IPS-15b (cell line): ENCODE measurements at regions not wholly inside any gene's neighbourhood (a gene's known extent, or its start where the extent isn't known, plus 50 kb on each side); places are given as distances from the start of the nearest gene placed in this dataset.
"Not testable (repeated sequence)": the region's sequence is repeated elsewhere in the genome, so short reads cannot be mapped to it uniquely, and the experiment has no call there.

ENCODE experiments used
- H3K27me3 ChIP-seq: one replicate; pipeline ENCODE4 v1.6.1; 2013; ENCODE audit warnings: low read length; ENCODE audit not compliant: control insufficient read depth, insufficient read depth
- H3K36me3 ChIP-seq: one replicate; pipeline ENCODE4 v1.6.1; 2013; ENCODE audit warnings: low read length; ENCODE audit not compliant: control insufficient read depth, insufficient read depth
- H3K4me1 ChIP-seq: one replicate; pipeline ENCODE4 v1.6.1; 2013; ENCODE audit warnings: mild to moderate bottlenecking, low read length; ENCODE audit not compliant: control insufficient read depth, insufficient read depth
- H3K4me3 ChIP-seq: one replicate; pipeline ENCODE4 v1.5.1; 2013; ENCODE audit warnings: low read depth, low read length
- H3K9ac ChIP-seq: one replicate; pipeline ENCODE4 v1.6.1; 2013; ENCODE audit warnings: low read depth, mild to moderate bottlenecking, low read length
- H3K9me3 ChIP-seq: one replicate; pipeline ENCODE4 v1.6.1; 2013; ENCODE audit warnings: mild to moderate bottlenecking, low read length; ENCODE audit not compliant: control insufficient read depth, insufficient read depth

GRCh38 chr13:58463841-58464240 lies 832.3 kb downstream of the PCDH17 start:
- H3K4me3 ChIP-seq, result no peak overlapping the region
- no peaks in the 10 kb centered on the region for H3K4me1 ChIP-seq
- no peaks in the 10 kb centered on the region for H3K9me3 ChIP-seq
- H3K9ac ChIP-seq, result no peak overlapping the region
- no peaks in the 10 kb centered on the region for H3K27me3 ChIP-seq
- no peaks in the 10 kb centered on the region for H3K36me3 ChIP-seq

- Histone ChIP-seq H3K4me1 (no peaks in the 10 kb centered on the region), H3K36me3 (no peaks in the 10 kb centered on the region), H3K4me3 (no peak overlapping the region), H3K9ac (no peak overlapping the region), H3K27me3 (no peaks in the 10 kb centered on the region), H3K9me3 (no peaks in the 10 kb centered on the region)
These were observed 835.6 kb downstream of the PCDH17 start for GRCh38 chr13:58467176-58467575.

GRCh38 chr13:58472483-58472882 lies 840.9 kb downstream of the PCDH17 start:
- no peaks in the 10 kb centered on the region for H3K27me3 ChIP-seq
- no peaks in the 10 kb centered on the region for H3K9me3 ChIP-seq
- H3K4me3 ChIP-seq, result no peak overlapping the region
- no peaks in the 10 kb centered on the region for H3K4me1 ChIP-seq
- no peaks in the 10 kb centered on the region for H3K36me3 ChIP-seq
- H3K9ac ChIP-seq, result no peak overlapping the region

GRCh38 chr13:58474581-58474980 lies 843.0 kb downstream of the PCDH17 start:
- H3K9ac ChIP-seq, result no peak overlapping the region
- H3K4me1 ChIP-seq, result no peaks in the 10 kb centered on the region
- no peaks in the 10 kb centered on the region for H3K9me3 ChIP-seq
- H3K4me3 ChIP-seq, result no peak overlapping the region
- H3K36me3 ChIP-seq, result no peaks in the 10 kb centered on the region
- H3K27me3 ChIP-seq, result no peaks in the 10 kb centered on the region

- H3K9me3 ChIP-seq, result no peaks in the 10 kb centered on the region
- H3K27me3 ChIP-seq, result no peaks in the 10 kb centered on the region
- H3K4me1 ChIP-seq, result no peaks in the 10 kb centered on the region
- no peak overlapping the region for H3K4me3 ChIP-seq
- no peak overlapping the region for H3K9ac ChIP-seq
- H3K36me3 ChIP-seq, result no peaks in the 10 kb centered on the region
These were observed 844.8 kb downstream of the PCDH17 start for GRCh38 chr13:58476206-58476918.

GRCh38 chr13:58478858-58479257 lies 847.3 kb downstream of the PCDH17 start:
- Histone ChIP-seq H3K4me1 (no peaks in the 10 kb centered on the region), H3K4me3 (no peak overlapping the region), H3K27me3 (no peaks in the 10 kb centered on the region), H3K9ac (no peak overlapping the region), H3K36me3 (no peaks in the 10 kb centered on the region), H3K9me3 (no peaks in the 10 kb centered on the region)

GRCh38 chr13:58480061-58480460 lies 848.5 kb downstream of the PCDH17 start:
- no peaks in the 10 kb centered on the region for H3K4me1 ChIP-seq
- no peaks in the 10 kb centered on the region for H3K36me3 ChIP-seq
- no peak overlapping the region for H3K4me3 ChIP-seq
- no peak overlapping the region for H3K9ac ChIP-seq
- H3K9me3 ChIP-seq, result no peaks in the 10 kb centered on the region
- H3K27me3 ChIP-seq, result no peaks in the 10 kb centered on the region

- Histone ChIP-seq H3K4me1 (no peaks in the 10 kb centered on the region), H3K36me3 (no peaks in the 10 kb centered on the region), H3K4me3 (no peak overlapping the region), H3K9ac (no peak overlapping the region), H3K9me3 (no peaks in the 10 kb centered on the region), H3K27me3 (no peaks in the 10 kb centered on the region)
These were observed 856.7 kb downstream of the PCDH17 start for GRCh38 chr13:58488251-58488650.

- H3K4me3 ChIP-seq, result no peak overlapping the region
- H3K9ac ChIP-seq, result no peak overlapping the region
- no peaks in the 10 kb centered on the region for H3K4me1 ChIP-seq
- H3K36me3 ChIP-seq, result no peaks in the 10 kb centered on the region
- no peaks in the 10 kb centered on the region for H3K9me3 ChIP-seq
- H3K27me3 ChIP-seq, result no peaks in the 10 kb centered on the region
These were observed 864.1 kb downstream of the PCDH17 start for GRCh38 chr13:58495668-58496067.

GRCh38 chr13:58500938-58501337 lies 869.4 kb downstream of the PCDH17 start:
- Histone ChIP-seq H3K9me3 (no peaks in the 10 kb centered on the region), H3K4me3 (no peak overlapping the region), H3K36me3 (no peaks in the 10 kb centered on the region)

GRCh38 chr13:58504202-58504700 lies 872.7 kb downstream of the PCDH17 start:
- not testable (repeated sequence) for H3K4me1 ChIP-seq, H3K9ac ChIP-seq

More at GRCh38 chr13:58500938-58501337, 869.4 kb downstream of the PCDH17 start:
- Histone ChIP-seq H3K27me3 (no peaks in the 10 kb centered on the region), H3K9ac (no peak overlapping the region), H3K4me1 (no peaks in the 10 kb centered on the region)

GRCh38 chr13:58505262-58505920 lies 873.8 kb downstream of the PCDH17 start:
- H3K4me3 ChIP-seq, H3K9ac ChIP-seq, H3K36me3 ChIP-seq, H3K27me3 ChIP-seq, H3K9me3 ChIP-seq, H3K4me1 ChIP-seq: not testable (repeated sequence)

More at GRCh38 chr13:58504202-58504700, 872.7 kb downstream of the PCDH17 start:
- not testable (repeated sequence) for H3K4me3 ChIP-seq, H3K27me3 ChIP-seq, H3K36me3 ChIP-seq, H3K9me3 ChIP-seq
